Sigmoid colon (tissue), 4 donors: ENCODE measurements at regions not wholly inside any gene's neighbourhood (a gene's known extent, or its start where the extent isn't known, plus 50 kb on each side); places are given as distances from the start of the nearest gene placed in this dataset.

Experiments
- POLR2A ChIP-seq, 2 donors: fragments of 450-650 bp; IDR thresholded peaks; one replicate each; pipeline ENCODE4 v1.6.1; 2016; ENCODE audit warnings: antibody characterized with exemption in 2 of 2, mild to moderate bottlenecking in 2 of 2, moderate library complexity in 2 of 2
- POLR2AphosphoS5 ChIP-seq, 4 donors: sonication (generic); formaldehyde crosslinking; IDR thresholded peaks; one replicate each; pipeline ENCODE4 v1.6.1; 2017; ENCODE audit warnings: antibody characterized with exemption in 4 of 4
- TF ChIP-seq, protein P1 (sequence below), 4 experiments: fragments of 450-650 bp in 3 of 4; fragments of 200-600 bp in 1 of 4; IDR thresholded peaks; one replicate each; pipeline ENCODE4 v1.5.1; 2016 to 2019; ENCODE audit warnings: antibody characterized with exemption in 4 of 4, mild to moderate bottlenecking in 3 of 4, moderate library complexity in 2 of 4

DNA sequence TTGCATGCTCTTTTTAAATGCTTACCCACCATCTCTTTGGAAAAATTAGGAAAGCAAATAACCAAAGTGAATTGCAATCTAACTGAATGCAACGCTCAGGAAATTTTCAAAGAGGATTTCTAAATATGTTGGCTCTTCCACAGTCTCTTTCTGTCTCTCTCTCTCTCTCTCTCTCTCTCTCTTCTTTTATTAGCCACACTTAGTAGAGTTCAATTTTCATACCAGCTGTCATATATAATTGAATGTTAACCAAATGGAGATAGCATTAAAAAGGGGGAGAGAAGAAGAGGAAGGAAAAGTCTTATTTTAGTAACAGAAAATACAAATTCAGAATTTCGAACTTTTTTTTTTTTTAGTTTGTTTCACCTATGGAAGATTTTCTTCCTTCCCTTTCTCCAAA lies 235.9 kb upstream of the GBE1 start:
- TF ChIP-seq, protein P1, sequence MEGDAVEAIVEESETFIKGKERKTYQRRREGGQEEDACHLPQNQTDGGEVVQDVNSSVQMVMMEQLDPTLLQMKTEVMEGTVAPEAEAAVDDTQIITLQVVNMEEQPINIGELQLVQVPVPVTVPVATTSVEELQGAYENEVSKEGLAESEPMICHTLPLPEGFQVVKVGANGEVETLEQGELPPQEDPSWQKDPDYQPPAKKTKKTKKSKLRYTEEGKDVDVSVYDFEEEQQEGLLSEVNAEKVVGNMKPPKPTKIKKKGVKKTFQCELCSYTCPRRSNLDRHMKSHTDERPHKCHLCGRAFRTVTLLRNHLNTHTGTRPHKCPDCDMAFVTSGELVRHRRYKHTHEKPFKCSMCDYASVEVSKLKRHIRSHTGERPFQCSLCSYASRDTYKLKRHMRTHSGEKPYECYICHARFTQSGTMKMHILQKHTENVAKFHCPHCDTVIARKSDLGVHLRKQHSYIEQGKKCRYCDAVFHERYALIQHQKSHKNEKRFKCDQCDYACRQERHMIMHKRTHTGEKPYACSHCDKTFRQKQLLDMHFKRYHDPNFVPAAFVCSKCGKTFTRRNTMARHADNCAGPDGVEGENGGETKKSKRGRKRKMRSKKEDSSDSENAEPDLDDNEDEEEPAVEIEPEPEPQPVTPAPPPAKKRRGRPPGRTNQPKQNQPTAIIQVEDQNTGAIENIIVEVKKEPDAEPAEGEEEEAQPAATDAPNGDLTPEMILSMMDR (IDR thresholded peaks at IDR 0.05), result no peak
- TF ChIP-seq POLR2A (IDR thresholded peaks at IDR 0.05) (no peak), POLR2AphosphoS5 (IDR thresholded peaks at IDR 0.05) (no peak)
